Stimulated activated memory B cell treated with anti-CD40 and anti-IgM and Interleukin-4, amounts not matched to agents 10 μg/mL and 1 μg/mL and 100 μg/mL, for 72 hours (primary cell): ENCODE measurements at regions not wholly inside any gene's neighbourhood (a gene's known extent, or its start where the extent isn't known, plus 50 kb on each side); places are given as distances from the start of the nearest gene placed in this dataset.

Experiments
- ATAC-seq: fragments of 150-1000 bp; cut with Tn5 transposase; 2 replicates; pipeline ENCODE4 v1.10.0; 2021
- H3K27ac Mint-ChIP-seq: one replicate; pipeline ENCODE4 v1.8.0; 2022; ENCODE audit warnings: mild to moderate bottlenecking, mixed read lengths
- H3K27me3 Mint-ChIP-seq: one replicate; pipeline ENCODE4 v1.8.0; 2022; ENCODE audit warnings: mixed read lengths
- H3K36me3 Mint-ChIP-seq: one replicate; pipeline ENCODE4 v1.8.0; 2022; ENCODE audit warnings: mixed read lengths
- H3K4me1 Mint-ChIP-seq: one replicate; pipeline ENCODE4 v1.8.0; 2022; ENCODE audit warnings: mixed read lengths
- H3K4me3 Mint-ChIP-seq: one replicate; pipeline ENCODE4 v1.8.0; 2022; ENCODE audit warnings: mild to moderate bottlenecking, moderate library complexity, mixed read lengths
- H3K9me3 Mint-ChIP-seq: one replicate; pipeline ENCODE4 v1.8.0; 2022; ENCODE audit warnings: mixed read lengths

GRCh38 chr4:179110816-179111215, 1668.6 kb upstream of the AGA start:
- no peak for ATAC-seq
- Mint-ChIP-seq H3K4me1 (no peaks in the 10 kb centered on the region), H3K4me3 (no peak overlapping the region), H3K27ac (no peak overlapping the region), H3K36me3 (no peaks in the 10 kb centered on the region), H3K27me3 (no peaks in the 10 kb centered on the region), H3K9me3 (peaks cover 4% of the 10 kb centered on the region)

- Mint-ChIP-seq H3K27me3 (no peaks in the 10 kb centered on the region), H3K36me3 (no peaks in the 10 kb centered on the region), H3K4me3 (no peak overlapping the region), H3K4me1 (no peaks in the 10 kb centered on the region), H3K27ac (no peak overlapping the region), H3K9me3 (peaks cover 4% of the 10 kb centered on the region)
- no peak for ATAC-seq
These were observed 1670.4 kb upstream of the AGA start for GRCh38 chr4:179112441-179113170.

- Mint-ChIP-seq H3K27ac (no peak overlapping the region), H3K4me1 (no peaks in the 10 kb centered on the region), H3K4me3 (no peak overlapping the region), H3K9me3 (no peaks in the 10 kb centered on the region), H3K27me3 (no peaks in the 10 kb centered on the region), H3K36me3 (no peaks in the 10 kb centered on the region)
- no peak for ATAC-seq
These were observed 1672.4 kb upstream of the AGA start for GRCh38 chr4:179114615-179115014.

- no peak for ATAC-seq
- H3K4me1 Mint-ChIP-seq: no peaks in the 10 kb centered on the region
- no peaks in the 10 kb centered on the region for H3K36me3 Mint-ChIP-seq
- H3K27ac Mint-ChIP-seq: no peak overlapping the region
- H3K27me3 Mint-ChIP-seq: no peaks in the 10 kb centered on the region
- no peak overlapping the region for H3K4me3 Mint-ChIP-seq
- no peaks in the 10 kb centered on the region for H3K9me3 Mint-ChIP-seq
These were observed 1673.8 kb upstream of the AGA start for GRCh38 chr4:179116011-179116410.

- Mint-ChIP-seq H3K9me3 (no peaks in the 10 kb centered on the region), H3K4me3 (no peak overlapping the region), H3K27me3 (no peaks in the 10 kb centered on the region), H3K4me1 (no peaks in the 10 kb centered on the region), H3K27ac (no peak overlapping the region), H3K36me3 (no peaks in the 10 kb centered on the region)
- no peak for ATAC-seq
These were observed 1674.3 kb upstream of the AGA start for GRCh38 chr4:179116581-179116980.

GRCh38 chr4:179123084-179123483, 1680.8 kb upstream of the AGA start:
- Mint-ChIP-seq H3K9me3 (peaks cover 4% of the 10 kb centered on the region), H3K4me3 (no peak overlapping the region), H3K4me1 (no peaks in the 10 kb centered on the region), H3K27ac (no peak overlapping the region), H3K36me3 (no peaks in the 10 kb centered on the region), H3K27me3 (no peaks in the 10 kb centered on the region)
- no peak for ATAC-seq

- H3K27ac Mint-ChIP-seq: no peak overlapping the region
- H3K27me3 Mint-ChIP-seq: no peaks in the 10 kb centered on the region
- H3K9me3 Mint-ChIP-seq: peaks cover 4% of the 10 kb centered on the region
- no peaks in the 10 kb centered on the region for H3K36me3 Mint-ChIP-seq
- no peaks in the 10 kb centered on the region for H3K4me1 Mint-ChIP-seq
- ATAC-seq: no peak
- no peak overlapping the region for H3K4me3 Mint-ChIP-seq
These were observed 1682.2 kb upstream of the AGA start for GRCh38 chr4:179124419-179124818.

GRCh38 chr4:179124957-179125356, 1682.7 kb upstream of the AGA start:
- Mint-ChIP-seq H3K27ac (no peak overlapping the region), H3K9me3 (peaks cover 6% of the 10 kb centered on the region), H3K4me1 (no peaks in the 10 kb centered on the region), H3K4me3 (no peak overlapping the region), H3K36me3 (no peaks in the 10 kb centered on the region), H3K27me3 (no peaks in the 10 kb centered on the region)
- no peak for ATAC-seq

GRCh38 chr4:179125870-179126269, 1683.6 kb upstream of the AGA start:
- H3K27ac Mint-ChIP-seq: no peak overlapping the region
- no peaks in the 10 kb centered on the region for H3K4me1 Mint-ChIP-seq
- H3K36me3 Mint-ChIP-seq: no peaks in the 10 kb centered on the region
- peaks cover 6% of the 10 kb centered on the region for H3K9me3 Mint-ChIP-seq
- no peak for ATAC-seq
- no peak overlapping the region for H3K4me3 Mint-ChIP-seq
- no peaks in the 10 kb centered on the region for H3K27me3 Mint-ChIP-seq

- Mint-ChIP-seq H3K4me1 (no peaks in the 10 kb centered on the region), H3K36me3 (no peaks in the 10 kb centered on the region), H3K27ac (no peak overlapping the region), H3K4me3 (no peak overlapping the region), H3K9me3 (peaks cover 6% of the 10 kb centered on the region), H3K27me3 (no peaks in the 10 kb centered on the region)
- no peak for ATAC-seq
These were observed 1686.1 kb upstream of the AGA start for GRCh38 chr4:179128299-179128698.

- Mint-ChIP-seq H3K27me3 (no peaks in the 10 kb centered on the region), H3K9me3 (peaks cover 2% of the 10 kb centered on the region), H3K4me1 (no peaks in the 10 kb centered on the region), H3K4me3 (no peak overlapping the region), H3K27ac (no peak overlapping the region), H3K36me3 (no peaks in the 10 kb centered on the region)
- ATAC-seq: no peak
These were observed 1688.0 kb upstream of the AGA start for GRCh38 chr4:179130122-179130714.

GRCh38 chr4:179145746-179146525, 1703.7 kb upstream of the AGA start:
- peaks cover 3% of the 10 kb centered on the region for H3K9me3 Mint-ChIP-seq
- H3K4me3 Mint-ChIP-seq: no peak overlapping the region
- H3K27ac Mint-ChIP-seq: no peak overlapping the region
- no peaks in the 10 kb centered on the region for H3K4me1 Mint-ChIP-seq
- ATAC-seq: no peak
- no peaks in the 10 kb centered on the region for H3K36me3 Mint-ChIP-seq
- H3K27me3 Mint-ChIP-seq: no peaks in the 10 kb centered on the region

- Mint-ChIP-seq H3K4me1 (no peaks in the 10 kb centered on the region), H3K4me3 (no peak overlapping the region), H3K27me3 (no peaks in the 10 kb centered on the region), H3K9me3 (peaks cover 6% of the 10 kb centered on the region), H3K36me3 (no peaks in the 10 kb centered on the region), H3K27ac (no peak overlapping the region)
- no peak for ATAC-seq
These were observed 1709.5 kb upstream of the AGA start for GRCh38 chr4:179151770-179152169.

GRCh38 chr4:179163147-179163546, 1720.9 kb upstream of the AGA start:
- no peak for ATAC-seq
- peaks cover 10% of the 10 kb centered on the region for H3K9me3 Mint-ChIP-seq
- H3K36me3 Mint-ChIP-seq: no peaks in the 10 kb centered on the region
- no peaks in the 10 kb centered on the region for H3K4me1 Mint-ChIP-seq
- no peak overlapping the region for H3K4me3 Mint-ChIP-seq
- H3K27ac Mint-ChIP-seq: no peak overlapping the region
- H3K27me3 Mint-ChIP-seq: no peaks in the 10 kb centered on the region

- Mint-ChIP-seq H3K4me3 (no peak overlapping the region), H3K27me3 (no peaks in the 10 kb centered on the region), H3K9me3 (peaks cover 13% of the 10 kb centered on the region), H3K4me1 (no peaks in the 10 kb centered on the region), H3K36me3 (no peaks in the 10 kb centered on the region), H3K27ac (no peak overlapping the region)
- no peak for ATAC-seq
These were observed 1722.2 kb upstream of the AGA start for GRCh38 chr4:179164267-179164999.
